Mesendoderm (in vitro differentiated cells): ENCODE measurements at regions not wholly inside any gene's neighbourhood (a gene's known extent, or its start where the extent isn't known, plus 50 kb on each side); places are given as distances from the start of the nearest gene placed in this dataset.

Experiments
- DNase-seq: peaks from one replicate; pipeline ENCODE4 v3.0.0; 2013
- H2AK5ac ChIP-seq: 2 replicates; pipeline ENCODE4 v1.6.1; 2013; ENCODE audit warnings: low read length, inconsistent platforms
- H2BK120ac ChIP-seq: 2 replicates; pipeline ENCODE4 v1.6.1; 2013; ENCODE audit warnings: low read depth, mild to moderate bottlenecking, low read length, moderate library complexity, mixed read lengths
- H2BK15ac ChIP-seq: replicated peaks from 2 replicates; pipeline ENCODE4 v1.6.1; 2013; ENCODE audit warnings: low read depth, mild to moderate bottlenecking, moderate library complexity
- H2BK5ac ChIP-seq: 2 replicates; pipeline ENCODE4 v1.6.1; 2013; ENCODE audit warnings: low read length, inconsistent platforms
- H3K18ac ChIP-seq: 2 replicates; pipeline ENCODE4 v1.6.1; 2013; ENCODE audit warnings: mild to moderate bottlenecking, low read length, mixed read lengths
- H3K23ac ChIP-seq: one replicate; pipeline ENCODE4 v1.6.1; 2013; ENCODE audit warnings: low read length
- H3K27ac ChIP-seq: 2 replicates; pipeline ENCODE4 v1.5.1; 2013; ENCODE audit warnings: low read depth, mild to moderate bottlenecking, inconsistent platforms, low read length, moderate library complexity
- H3K27me3 ChIP-seq: 2 replicates; pipeline ENCODE4 v1.6.1; 2013; ENCODE audit warnings: low read length, control low read depth, mild to moderate bottlenecking, inconsistent platforms; ENCODE audit not compliant: insufficient read depth, poor library complexity
- H3K36me3 ChIP-seq: 2 replicates; pipeline ENCODE4 v1.6.1; 2013; ENCODE audit warnings: low read length, inconsistent platforms; ENCODE audit not compliant: control insufficient read depth, insufficient read depth
- H3K4ac ChIP-seq: one replicate; pipeline ENCODE4 v1.6.1; 2013; ENCODE audit warnings: low read depth, mild to moderate bottlenecking, low read length, moderate library complexity
- H3K4me1 ChIP-seq: 2 replicates; pipeline ENCODE4 v1.6.1; 2013; ENCODE audit warnings: low read depth, low read length, inconsistent platforms; ENCODE audit not compliant: control insufficient read depth
- H3K4me2 ChIP-seq: 2 replicates; pipeline ENCODE4 v1.6.1; 2013; ENCODE audit warnings: low read length
- H3K4me3 ChIP-seq: 2 replicates; pipeline ENCODE4 v1.5.1; 2013; ENCODE audit warnings: mild to moderate bottlenecking, low read length
- H3K56ac ChIP-seq: one replicate; pipeline ENCODE4 v1.6.1; 2013; ENCODE audit warnings: low read length
- H3K79me1 ChIP-seq: 2 replicates; pipeline ENCODE4 v1.6.1; 2013; ENCODE audit warnings: low read length, inconsistent platforms
- H3K79me2 ChIP-seq: 2 replicates; pipeline ENCODE4 v1.6.1; 2013; ENCODE audit warnings: mild to moderate bottlenecking, low read length; ENCODE audit not compliant: control insufficient read depth, insufficient read depth
- H3K9ac ChIP-seq: 2 replicates; pipeline ENCODE4 v1.6.1; 2013; ENCODE audit warnings: low read length, inconsistent platforms
- H4K5ac ChIP-seq: one replicate; pipeline ENCODE4 v1.6.1; 2013; ENCODE audit warnings: low read length
- H4K8ac ChIP-seq: one replicate; pipeline ENCODE4 v1.6.1; 2013; ENCODE audit warnings: low read depth, mild to moderate bottlenecking, control low read depth, low read length, moderate library complexity
- WGBS: extraction: QIAGEN DNeasy Blood & Tissue Kit; methylation state at CpG from one replicate; pipeline ENCODE4 v1.1.7; 2013; ENCODE audit warnings: low lambda C conversion rate, missing lambda C conversion rate; ENCODE audit not compliant: insufficient coverage; ENCODE audit errors: extremely low coverage; 5-methylcytosine and 5-hydroxymethylcytosine counted together

- no peaks in the 10 kb centered on the region for H3K79me2 ChIP-seq
- H3K4ac ChIP-seq, result no peak overlapping the region
- no peak overlapping the region for H2AK5ac ChIP-seq
- no peaks in the 10 kb centered on the region for H3K36me3 ChIP-seq
- no peak overlapping the region for H3K4me2 ChIP-seq
- H3K4me1 ChIP-seq, result peaks cover 5% of the 10 kb centered on the region
- H3K23ac ChIP-seq, result no peak overlapping the region
- WGBS, result no CpG with 5 or more reads among the region's 3 CpGs
- no peak overlapping the region for H3K4me3 ChIP-seq
- no peak overlapping the region for H3K9ac ChIP-seq
- DNase-seq, result no peak
- no peak overlapping the region for H2BK5ac ChIP-seq
- H3K18ac ChIP-seq, result no peak overlapping the region
- H2BK120ac ChIP-seq, result no peak overlapping the region
- H3K56ac ChIP-seq, result no peak overlapping the region
- no peaks in the 10 kb centered on the region for H3K79me1 ChIP-seq
- H3K27ac ChIP-seq, result no peak overlapping the region
- H2BK15ac ChIP-seq, result no peak overlapping the region
- H4K8ac ChIP-seq, result no peak overlapping the region
- no peaks in the 10 kb centered on the region for H3K27me3 ChIP-seq
- no peak overlapping the region for H4K5ac ChIP-seq
These were observed 98.8 kb upstream of the GATB start for GRCh38 chr4:151859641-151860040.

GRCh38 chr4:151858356-151858755, 97.5 kb upstream of the GATB start:
- H3K36me3 ChIP-seq, result no peaks in the 10 kb centered on the region
- no peak overlapping the region for H3K56ac ChIP-seq
- H3K4me1 ChIP-seq, result peaks cover 5% of the 10 kb centered on the region
- no peak overlapping the region for H3K4me2 ChIP-seq
- H3K79me1 ChIP-seq, result no peaks in the 10 kb centered on the region
- H3K27ac ChIP-seq, result no peak overlapping the region
- H2BK15ac ChIP-seq, result no peak overlapping the region
- H2BK120ac ChIP-seq, result no peak overlapping the region
- H3K18ac ChIP-seq, result no peak overlapping the region
- no peaks in the 10 kb centered on the region for H3K27me3 ChIP-seq
- H2AK5ac ChIP-seq, result no peak overlapping the region
- WGBS, result no CpG with 5 or more reads among the region's 4 CpGs
- H3K79me2 ChIP-seq, result no peaks in the 10 kb centered on the region
- no peak overlapping the region for H3K4me3 ChIP-seq
- H3K23ac ChIP-seq, result no peak overlapping the region
- H2BK5ac ChIP-seq, result no peak overlapping the region
- H4K8ac ChIP-seq, result no peak overlapping the region
- no peak for DNase-seq
- no peak overlapping the region for H3K4ac ChIP-seq
- no peak overlapping the region for H3K9ac ChIP-seq
- no peak overlapping the region for H4K5ac ChIP-seq

GRCh38 chr4:151857368-151857767, 96.6 kb upstream of the GATB start:
- H3K4me2 ChIP-seq, result no peak overlapping the region
- no peak overlapping the region for H4K8ac ChIP-seq
- H2BK15ac ChIP-seq, result no peak overlapping the region
- H2BK5ac ChIP-seq, result no peak overlapping the region
- no peak overlapping the region for H3K18ac ChIP-seq
- no peak overlapping the region for H4K5ac ChIP-seq
- no peaks in the 10 kb centered on the region for H3K79me2 ChIP-seq
- H3K36me3 ChIP-seq, result no peaks in the 10 kb centered on the region
- H2AK5ac ChIP-seq, result no peak overlapping the region
- no CpG with 5 or more reads among the region's 4 CpGs for WGBS
- DNase-seq, result peak; percentile 33
- no peak overlapping the region for H3K27ac ChIP-seq
- no peak overlapping the region for H3K9ac ChIP-seq
- H3K56ac ChIP-seq, result no peak overlapping the region
- no peak overlapping the region for H3K4me3 ChIP-seq
- no peaks in the 10 kb centered on the region for H3K27me3 ChIP-seq
- H3K23ac ChIP-seq, result no peak overlapping the region
- no peak overlapping the region for H3K4ac ChIP-seq
- peaks cover 5% of the 10 kb centered on the region for H3K4me1 ChIP-seq
- no peak overlapping the region for H2BK120ac ChIP-seq
- no peaks in the 10 kb centered on the region for H3K79me1 ChIP-seq

- Histone ChIP-seq H3K9ac (no peak overlapping the region), H3K27ac (no peak overlapping the region), H3K18ac (no peak overlapping the region), H3K36me3 (no peaks in the 10 kb centered on the region), H3K79me1 (no peaks in the 10 kb centered on the region), H3K27me3 (no peaks in the 10 kb centered on the region), H2BK5ac (no peak overlapping the region), H3K4ac (no peak overlapping the region), H3K79me2 (no peaks in the 10 kb centered on the region), H3K4me3 (no peak overlapping the region), H4K8ac (no peak overlapping the region), H2AK5ac (no peak overlapping the region), H3K4me1 (peaks cover 5% of the 10 kb centered on the region), H3K4me2 (no peak overlapping the region), H4K5ac (no peak overlapping the region), H3K56ac (no peak overlapping the region), H3K23ac (no peak overlapping the region), H2BK120ac (no peak overlapping the region), H2BK15ac (no peak overlapping the region)
- DNase-seq, result no peak
- WGBS, result no CpG with 5 or more reads among the region's 1 CpG
These were observed 94.9 kb upstream of the GATB start for GRCh38 chr4:151855747-151856146.

GRCh38 chr4:151854731-151855130, 93.9 kb upstream of the GATB start:
- no peaks in the 10 kb centered on the region for H3K79me1 ChIP-seq
- H2BK120ac ChIP-seq, result no peak overlapping the region
- H3K18ac ChIP-seq, result no peak overlapping the region
- no peaks in the 10 kb centered on the region for H3K27me3 ChIP-seq
- H3K36me3 ChIP-seq, result no peaks in the 10 kb centered on the region
- no peak overlapping the region for H2AK5ac ChIP-seq
- H3K79me2 ChIP-seq, result no peaks in the 10 kb centered on the region
- no peak overlapping the region for H3K23ac ChIP-seq
- no peak overlapping the region for H3K9ac ChIP-seq
- H2BK15ac ChIP-seq, result no peak overlapping the region
- WGBS, result no CpG with 5 or more reads among the region's 1 CpG
- no peak overlapping the region for H4K8ac ChIP-seq
- H3K27ac ChIP-seq, result no peak overlapping the region
- DNase-seq, result no peak
- H2BK5ac ChIP-seq, result no peak overlapping the region
- no peak overlapping the region for H3K56ac ChIP-seq
- no peak overlapping the region for H3K4ac ChIP-seq
- H4K5ac ChIP-seq, result no peak overlapping the region
- H3K4me2 ChIP-seq, result no peak overlapping the region
- peaks cover 5% of the 10 kb centered on the region for H3K4me1 ChIP-seq
- H3K4me3 ChIP-seq, result no peak overlapping the region

- Histone ChIP-seq H3K27ac (no peak overlapping the region), H3K4me3 (no peak overlapping the region), H3K79me2 (no peaks in the 10 kb centered on the region), H3K27me3 (no peaks in the 10 kb centered on the region), H2AK5ac (no peak overlapping the region), H3K9ac (no peak overlapping the region), H2BK5ac (no peak overlapping the region), H2BK120ac (no peak overlapping the region), H4K8ac (no peak overlapping the region), H3K4me2 (no peak overlapping the region), H3K36me3 (no peaks in the 10 kb centered on the region), H3K23ac (no peak overlapping the region), H3K4me1 (peaks cover 5% of the 10 kb centered on the region), H3K79me1 (no peaks in the 10 kb centered on the region), H4K5ac (no peak overlapping the region), H3K18ac (no peak overlapping the region), H3K56ac (no peak overlapping the region), H2BK15ac (no peak overlapping the region), H3K4ac (no peak overlapping the region)
- DNase-seq, result no peak
- no CpG with 5 or more reads among the region's 4 CpGs for WGBS
These were observed 92.2 kb upstream of the GATB start for GRCh38 chr4:151853034-151853433.
